ENCODE measurements at regions not wholly inside any gene's neighbourhood (a gene's known extent, or its start where the extent isn't known, plus 50 kb on each side); places are given as distances from the start of the nearest gene placed in this dataset.
"Not testable (repeated sequence)": the region's sequence is repeated elsewhere in the genome, so short reads cannot be mapped to it uniquely, and the experiment has no call there.

GRCh38 chr7:32223071-32223650 is 153.0 kb upstream of the PDE1C start:
- no peak for DNase-seq (ENCODE audit: low read depth)

DNA sequence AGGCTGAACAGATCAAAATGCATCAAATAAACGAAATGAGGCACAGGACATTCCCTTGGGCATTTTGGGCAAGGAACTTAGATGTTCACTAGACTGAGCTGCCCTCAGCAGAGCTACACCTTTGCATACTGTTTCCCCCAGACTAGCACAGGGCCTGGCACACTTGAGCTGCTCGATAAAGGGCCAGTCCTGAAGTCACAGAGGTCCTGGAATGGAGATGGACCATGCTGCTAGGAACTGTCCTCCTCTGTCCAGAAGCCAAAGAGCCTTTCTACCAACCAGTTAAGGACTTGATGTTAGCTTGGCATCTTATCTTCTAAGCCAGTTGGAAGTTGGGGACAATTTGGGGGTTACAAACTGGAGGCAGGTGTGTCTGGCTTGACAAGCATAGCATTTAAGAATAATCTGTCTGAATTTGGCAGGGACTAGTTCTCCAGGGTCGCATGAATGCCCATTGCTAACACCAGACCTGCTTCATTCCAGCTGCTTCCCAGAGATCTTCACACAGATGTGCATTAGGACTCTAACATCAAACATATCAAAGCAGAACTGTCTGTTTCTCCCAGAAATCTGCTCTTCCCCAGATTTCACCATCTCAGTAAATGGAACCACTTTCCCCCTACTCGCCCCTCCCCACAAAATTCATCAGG is 152.2 kb upstream of the PDE1C start:
- DNase-seq (ENCODE audit: low read depth) = no peak

- DNase-seq (ENCODE audit: low read depth) = no peak
Observed at GRCh38 chr7:32221736-32222135, 151.5 kb upstream of the PDE1C start.

- no peak for DNase-seq (ENCODE audit: low read depth)
Observed at GRCh38 chr7:32221056-32221455, 150.8 kb upstream of the PDE1C start.

- not testable (repeated sequence) for DNase-seq (ENCODE audit: low read depth)
Observed at GRCh38 chr7:32219831-32220230, 149.6 kb upstream of the PDE1C start.

DNA sequence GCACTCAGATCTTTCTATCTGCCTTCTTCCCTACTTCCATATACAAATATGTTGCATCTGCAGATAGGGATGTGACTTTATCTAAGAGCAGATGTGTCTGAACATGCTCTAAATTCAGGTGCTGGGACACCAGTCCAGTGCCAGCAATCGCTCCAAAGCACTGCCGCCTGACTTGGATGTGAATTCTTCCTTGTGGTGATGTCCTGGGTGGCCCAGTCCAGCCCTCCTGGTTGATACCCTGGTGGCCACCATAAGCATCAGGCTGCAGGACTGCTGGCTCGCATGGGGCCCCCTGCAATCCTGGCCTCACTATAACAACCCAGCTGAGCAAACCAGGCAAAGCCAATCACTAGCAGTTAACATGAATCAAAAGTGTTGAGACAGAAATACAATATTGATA is 149.2 kb upstream of the PDE1C start:
- DNase-seq (ENCODE audit: low read depth) = no peak

- no peak for DNase-seq (ENCODE audit: low read depth)
Observed at GRCh38 chr7:32218741-32219288, 148.6 kb upstream of the PDE1C start.

DNA sequence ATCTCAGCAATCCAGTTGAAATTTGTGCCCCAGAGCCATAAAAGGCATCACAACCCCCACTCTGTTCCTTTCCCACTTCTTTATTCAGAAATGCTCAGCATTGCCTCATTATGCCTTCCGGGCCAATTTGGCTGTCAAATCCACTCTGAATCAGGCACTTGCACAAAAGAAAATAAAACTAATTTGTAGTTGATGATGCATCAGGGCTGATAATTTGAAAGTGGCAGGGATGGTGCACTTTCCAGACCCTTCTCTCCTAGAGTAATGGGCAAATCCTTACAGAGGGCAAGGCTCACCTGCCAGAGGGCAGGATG is 147.9 kb upstream of the PDE1C start:
- DNase-seq (ENCODE audit: low read depth) = no peak

DNA sequence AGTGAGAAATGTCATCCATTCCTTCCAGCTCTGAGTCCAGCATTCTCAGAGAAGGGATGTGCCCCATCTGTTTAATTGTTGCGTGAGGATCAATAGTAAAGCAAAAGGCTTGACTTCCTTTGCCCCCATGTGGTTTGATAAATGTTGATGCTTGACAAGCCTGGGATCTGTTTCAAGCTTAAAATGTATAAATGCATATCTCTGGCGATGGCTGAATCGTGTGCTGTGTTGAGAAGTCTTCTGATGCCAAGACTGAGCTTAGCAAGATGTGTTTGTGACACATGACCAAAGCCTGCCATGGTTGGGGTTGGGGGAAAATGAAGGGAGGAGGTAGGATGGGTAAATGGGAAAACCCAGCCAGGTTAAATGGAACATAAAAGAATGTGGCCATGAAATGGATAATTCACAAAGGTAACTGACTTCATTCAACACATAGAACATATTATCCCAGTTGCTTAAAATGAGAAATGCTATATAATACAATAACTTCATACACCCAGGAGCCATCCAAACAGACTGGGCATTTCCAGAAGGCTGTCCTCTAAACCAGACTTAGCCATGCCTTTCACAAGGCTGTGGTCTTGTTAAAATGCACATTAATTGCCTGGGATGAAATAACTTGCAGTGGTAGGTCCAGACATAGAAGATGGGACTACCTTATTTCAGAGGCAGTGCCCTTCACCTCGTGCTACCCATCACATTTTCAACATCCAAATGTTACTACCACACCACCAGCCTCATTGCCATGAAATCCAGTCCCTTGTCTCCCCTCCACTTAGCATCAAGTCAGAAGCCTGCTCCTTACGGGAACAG is 147.3 kb upstream of the PDE1C start:
- no peak for DNase-seq (ENCODE audit: low read depth)

DNA sequence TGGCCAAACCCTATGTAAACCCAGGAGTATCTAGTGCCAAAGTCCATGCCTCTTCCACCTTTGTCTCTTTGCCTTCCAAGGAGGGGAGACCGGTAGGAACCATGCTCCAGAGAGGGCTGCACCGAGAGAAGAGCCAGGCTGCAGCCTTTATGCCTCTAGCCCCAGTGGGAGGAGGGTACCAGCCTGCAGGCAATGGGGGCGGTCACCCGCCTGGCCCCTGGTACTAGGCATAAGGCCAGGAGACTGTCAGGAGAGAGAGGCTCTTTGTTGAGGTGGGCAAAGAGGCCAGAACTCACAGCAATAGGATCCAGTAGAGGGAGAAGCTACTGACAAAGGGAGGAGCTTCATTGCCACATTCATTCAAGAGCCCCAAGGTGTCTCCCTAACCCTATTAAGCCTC is 146.6 kb upstream of the PDE1C start:
- DNase-seq (ENCODE audit: low read depth) = no peak

- no peak for DNase-seq (ENCODE audit: low read depth)
Observed at GRCh38 chr7:32215697-32216096, 145.5 kb upstream of the PDE1C start.

- DNase-seq (ENCODE audit: low read depth) = no peak
Observed at GRCh38 chr7:32214913-32215312, 144.7 kb upstream of the PDE1C start.

GRCh38 chr7:32212321-32212720 is 142.1 kb upstream of the PDE1C start:
- no peak for DNase-seq (ENCODE audit: low read depth)

DNA sequence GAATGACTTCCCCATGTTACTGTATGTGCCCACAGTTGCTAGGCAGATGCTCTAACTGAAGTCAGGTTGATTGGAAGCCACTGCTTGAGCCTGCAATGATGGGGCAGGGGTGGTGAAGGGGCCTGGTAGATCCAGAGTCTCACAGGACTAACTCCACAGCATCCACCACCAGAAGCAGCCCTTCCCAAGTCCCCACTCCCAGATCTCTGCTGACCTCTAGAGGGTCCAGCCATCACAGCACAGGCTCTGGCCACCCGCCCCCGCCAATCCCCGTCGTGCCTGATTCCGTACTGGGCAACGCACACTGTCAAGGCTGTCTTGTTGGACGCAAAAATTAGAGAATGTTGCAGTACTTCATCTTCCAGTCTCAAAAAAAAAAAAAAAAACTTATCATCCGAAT is 136.8 kb upstream of the PDE1C start:
- DNase-seq (ENCODE audit: low read depth) = no peak

GRCh38 chr7:32206488-32206887 is 136.3 kb upstream of the PDE1C start:
- DNase-seq (ENCODE audit: low read depth) = no peak

DNA sequence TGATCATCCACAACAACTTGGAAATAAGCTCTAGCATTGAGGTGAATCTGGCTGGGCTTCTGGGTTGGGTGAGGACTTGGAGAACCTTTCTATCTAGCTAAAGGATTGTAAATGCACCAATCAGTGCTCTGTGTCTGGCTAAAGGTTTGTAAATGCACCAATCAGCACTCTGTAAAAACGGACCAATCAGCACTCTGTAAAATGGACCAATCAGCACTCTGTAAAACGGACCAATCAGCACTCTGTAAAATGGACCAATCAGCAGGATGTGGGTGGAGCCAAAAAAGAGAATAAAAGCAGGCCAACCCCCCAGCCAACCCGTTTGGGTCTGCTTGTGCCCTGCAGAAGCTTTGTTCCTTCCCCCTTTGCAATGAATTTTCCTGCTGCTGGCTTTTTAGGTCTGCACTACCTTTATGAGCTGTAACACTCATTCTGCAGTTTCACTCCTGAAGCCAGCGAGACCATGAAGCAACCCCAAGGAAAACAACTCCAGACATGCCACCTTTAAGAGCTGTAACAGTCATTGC is 135.2 kb upstream of the PDE1C start:
- DNase-seq (ENCODE audit: low read depth) = not testable (repeated sequence)

- DNase-seq (ENCODE audit: low read depth) = no peak
Observed at GRCh38 chr7:32204361-32205018, 134.3 kb upstream of the PDE1C start.

DNA sequence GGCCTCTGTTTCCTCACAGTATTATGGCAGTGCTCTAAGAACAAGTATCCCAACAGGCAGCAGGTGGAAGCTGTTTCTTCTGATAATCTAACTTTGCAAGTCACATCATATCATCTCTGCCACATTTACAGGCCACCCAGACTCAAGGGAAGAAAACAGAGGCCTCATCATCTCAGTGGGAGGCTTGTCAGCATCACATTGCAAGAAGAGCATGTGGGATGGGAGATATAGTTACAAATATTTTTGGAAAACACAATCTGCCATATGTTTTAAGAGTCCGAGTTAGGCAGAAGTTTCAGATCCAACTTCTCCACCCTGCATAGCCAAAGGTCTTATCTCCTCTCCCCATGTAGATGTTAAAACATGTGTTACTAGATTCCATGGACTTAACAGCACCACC is 130.4 kb upstream of the PDE1C start:
- no peak for DNase-seq (ENCODE audit: low read depth)

DNA sequence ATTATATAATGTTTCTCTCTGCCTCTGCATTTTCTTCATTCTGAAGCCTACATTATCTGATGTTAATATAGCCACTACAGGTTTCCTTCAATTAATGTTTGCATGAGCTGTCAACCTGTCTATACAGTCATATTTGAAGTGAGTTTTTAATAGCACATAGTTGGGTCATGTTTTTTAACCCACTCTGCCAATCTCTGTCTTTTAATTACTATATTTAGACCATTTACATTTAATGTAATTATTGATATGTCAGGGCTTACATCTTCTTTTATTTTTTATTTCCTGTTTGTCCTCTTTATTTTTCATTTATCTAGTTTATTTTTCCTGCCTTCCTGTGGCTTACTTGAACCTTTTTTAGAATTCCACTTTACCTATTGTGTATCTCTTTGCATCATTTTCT is 124.3 kb upstream of the PDE1C start:
- no peak for DNase-seq (ENCODE audit: low read depth)

- no peak for DNase-seq (ENCODE audit: low read depth)
Observed at GRCh38 chr7:32191305-32191704, 121.1 kb upstream of the PDE1C start.

- DNase-seq (ENCODE audit: low read depth) = no peak
Observed at GRCh38 chr7:32179567-32179966, 109.4 kb upstream of the PDE1C start.

- no peak for DNase-seq (ENCODE audit: low read depth)
Observed at GRCh38 chr7:32178677-32179366, 108.6 kb upstream of the PDE1C start.

Data from stimulated activated CD8-positive, alpha-beta memory T cell treated with anti-CD3 and anti-CD28 coated beads, Interleukin-12 subunit alpha, Interleukin-12 subunit beta, amount 100 ng/mL, for 1 hour (primary cell).